Adipocyte (in vitro differentiated cells): ENCODE measurements at regions not wholly inside any gene's neighbourhood (a gene's known extent, or its start where the extent isn't known, plus 50 kb on each side); places are given as distances from the start of the nearest gene placed in this dataset.

ENCODE experiments used
- DNase-seq: peaks from one replicate; pipeline ENCODE4 v3.0.0-alpha.2; 2015; ENCODE audit warnings: low read depth
- H3K27me3 ChIP-seq: replicated peaks from 2 replicates; pipeline ENCODE4 v1.7.0; 2013; ENCODE audit warnings: mild to moderate bottlenecking, low read length, moderate library complexity; ENCODE audit not compliant: control insufficient read depth, insufficient read depth
- H3K36me3 ChIP-seq: 2 replicates; pipeline ENCODE4 v1.7.0; 2013; ENCODE audit warnings: low read length, mild to moderate bottlenecking, moderate library complexity; ENCODE audit not compliant: control insufficient read depth, insufficient read depth, severe bottlenecking
- H3K4me1 ChIP-seq: 2 replicates; pipeline ENCODE4 v1.7.0; 2013; ENCODE audit warnings: mild to moderate bottlenecking, low read length, moderate library complexity; ENCODE audit not compliant: control insufficient read depth, insufficient read depth
- H3K4me3 ChIP-seq: 2 replicates; pipeline ENCODE4 v1.7.0; 2013; ENCODE audit warnings: mild to moderate bottlenecking, low read length, moderate library complexity
- H3K9ac ChIP-seq: 2 replicates; pipeline ENCODE4 v1.7.0; 2013; ENCODE audit warnings: mild to moderate bottlenecking, low read length, moderate library complexity
- H3K9me3 ChIP-seq: 2 replicates; pipeline ENCODE4 v1.7.0; 2013; ENCODE audit warnings: mild to moderate bottlenecking, low read length, moderate library complexity; ENCODE audit not compliant: control insufficient read depth

DNA sequence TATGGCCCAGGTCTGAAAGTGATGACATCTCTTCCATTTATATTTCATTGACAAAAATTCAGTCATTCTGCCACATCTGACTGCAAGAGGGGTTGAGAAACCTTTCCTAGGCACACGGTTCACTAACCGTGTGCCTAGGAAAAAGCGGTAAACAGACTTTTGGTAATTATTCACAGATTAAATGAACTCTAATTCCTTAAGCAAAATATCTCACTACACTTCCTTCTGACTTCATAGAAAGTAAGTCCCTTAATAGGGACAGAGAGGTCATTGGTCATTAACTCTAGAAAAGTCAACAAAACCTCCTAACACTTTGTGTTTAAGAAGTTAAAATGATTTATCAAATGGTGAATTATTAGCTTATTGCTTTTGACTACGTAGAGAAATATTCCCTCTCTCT, 205.1 kb downstream of the PDHA2 start:
- Histone ChIP-seq H3K27me3 (no peaks in the 10 kb centered on the region), H3K9me3 (no peaks in the 10 kb centered on the region), H3K36me3 (no peaks in the 10 kb centered on the region), H3K9ac (no peak overlapping the region), H3K4me3 (no peak overlapping the region), H3K4me1 (no peaks in the 10 kb centered on the region)
- DNase-seq, result no peak

DNA sequence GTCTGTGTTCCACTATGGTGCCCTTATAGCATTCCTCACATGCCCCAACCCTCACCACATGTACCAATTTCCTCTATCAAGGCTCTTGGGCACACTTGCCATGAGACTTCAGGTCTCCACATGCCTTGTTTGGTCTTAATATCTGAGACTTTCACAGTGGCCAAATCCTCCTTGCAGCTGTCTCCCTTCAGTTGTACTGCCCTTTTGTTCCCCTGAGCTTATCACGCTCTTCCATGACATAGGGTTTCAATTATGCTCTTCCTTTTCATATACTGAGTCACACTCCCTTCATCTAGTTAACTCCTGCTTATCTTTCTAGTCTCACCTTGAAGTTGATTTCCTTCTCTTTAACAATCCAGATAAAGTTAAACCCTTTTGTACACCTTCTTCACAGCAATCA, 212.9 kb downstream of the PDHA2 start:
- no peaks in the 10 kb centered on the region for H3K4me1 ChIP-seq
- H3K9me3 ChIP-seq, result no peaks in the 10 kb centered on the region
- H3K9ac ChIP-seq, result no peak overlapping the region
- no peaks in the 10 kb centered on the region for H3K27me3 ChIP-seq
- no peak overlapping the region for H3K4me3 ChIP-seq
- DNase-seq, result peak; percentile 4
- no peaks in the 10 kb centered on the region for H3K36me3 ChIP-seq

- DNase-seq, result no peak
- no peaks in the 10 kb centered on the region for H3K4me1 ChIP-seq
Observed at GRCh38 chr4:96056346-96056934, 216.5 kb downstream of the PDHA2 start.

GRCh38 chr4:96063639-96064038, 223.7 kb downstream of the PDHA2 start:
- Histone ChIP-seq H3K36me3 (no peaks in the 10 kb centered on the region), H3K9ac (no peak overlapping the region), H3K4me3 (no peak overlapping the region), H3K9me3 (peaks cover 3% of the 10 kb centered on the region), H3K27me3 (no peaks in the 10 kb centered on the region), H3K4me1 (no peaks in the 10 kb centered on the region)
- peak; percentile 1 for DNase-seq

More at GRCh38 chr4:96056346-96056934, 216.5 kb downstream of the PDHA2 start:
- Histone ChIP-seq H3K36me3 (no peaks in the 10 kb centered on the region), H3K9ac (no peak overlapping the region), H3K9me3 (no peaks in the 10 kb centered on the region), H3K4me3 (no peak overlapping the region), H3K27me3 (no peaks in the 10 kb centered on the region)

- H3K9me3 ChIP-seq, result no peaks in the 10 kb centered on the region
- no peak overlapping the region for H3K9ac ChIP-seq
- no peaks in the 10 kb centered on the region for H3K36me3 ChIP-seq
- no peaks in the 10 kb centered on the region for H3K27me3 ChIP-seq
- DNase-seq, result no peak
- H3K4me3 ChIP-seq, result no peak overlapping the region
- H3K4me1 ChIP-seq, result no peaks in the 10 kb centered on the region
Observed at GRCh38 chr4:96073461-96073860, 233.6 kb downstream of the PDHA2 start.

DNA sequence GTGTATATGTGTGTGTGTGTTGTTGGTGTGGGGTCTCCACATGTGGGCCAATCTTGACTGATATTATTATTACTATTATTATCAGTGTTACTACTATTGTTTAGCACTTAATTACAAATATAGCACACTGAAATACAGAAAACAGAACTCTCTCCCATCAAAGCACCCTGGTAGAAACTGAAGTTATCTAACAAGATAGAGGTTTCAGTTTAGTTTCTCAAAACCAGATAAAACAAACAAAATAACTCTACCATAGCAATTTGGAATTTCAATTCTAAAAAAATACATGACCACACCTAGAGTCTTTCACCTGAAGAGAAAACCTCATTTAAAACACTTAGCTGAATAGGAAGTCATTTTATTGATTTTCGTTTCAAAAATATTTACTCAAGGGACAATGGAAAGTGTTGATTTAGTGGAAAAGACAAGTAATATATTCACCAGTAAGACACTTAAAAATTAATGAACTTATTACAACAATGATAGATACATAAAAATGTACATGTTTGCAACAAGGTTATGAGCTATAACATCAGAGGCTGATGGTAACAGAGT, 252.3 kb downstream of the PDHA2 start:
- Histone ChIP-seq H3K9me3 (no peaks in the 10 kb centered on the region), H3K4me3 (no peak overlapping the region), H3K4me1 (no peaks in the 10 kb centered on the region), H3K9ac (no peak overlapping the region), H3K36me3 (no peaks in the 10 kb centered on the region), H3K27me3 (no peaks in the 10 kb centered on the region)
- DNase-seq, result no peak

GRCh38 chr4:96093057-96093456, 253.2 kb downstream of the PDHA2 start:
- Histone ChIP-seq H3K9me3 (no peaks in the 10 kb centered on the region), H3K27me3 (no peaks in the 10 kb centered on the region), H3K9ac (no peak overlapping the region), H3K4me1 (no peaks in the 10 kb centered on the region), H3K4me3 (no peak overlapping the region), H3K36me3 (no peaks in the 10 kb centered on the region)
- no peak for DNase-seq

DNA sequence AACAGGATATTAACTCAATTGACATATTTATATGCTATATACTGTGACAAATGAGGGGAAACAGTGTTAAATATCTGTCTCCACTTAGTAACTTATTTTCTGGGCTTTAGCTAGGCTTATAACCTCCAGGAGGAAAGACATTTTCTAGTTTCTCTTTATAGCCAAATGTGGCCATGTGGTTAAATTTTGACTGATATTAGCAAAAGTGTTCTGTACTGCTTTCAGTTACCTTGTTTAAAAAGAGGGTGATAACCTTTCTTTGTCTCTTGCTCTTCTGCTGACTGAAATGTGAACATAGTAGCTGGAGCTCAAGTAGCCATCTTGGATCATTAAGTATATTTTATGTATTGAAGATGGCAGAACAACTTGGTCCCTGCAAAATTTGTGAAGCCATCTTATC, 253.7 kb downstream of the PDHA2 start:
- Histone ChIP-seq H3K4me3 (no peak overlapping the region), H3K27me3 (no peaks in the 10 kb centered on the region), H3K9ac (no peak overlapping the region), H3K4me1 (no peaks in the 10 kb centered on the region), H3K36me3 (no peaks in the 10 kb centered on the region), H3K9me3 (no peaks in the 10 kb centered on the region)
- DNase-seq, result no peak

DNA sequence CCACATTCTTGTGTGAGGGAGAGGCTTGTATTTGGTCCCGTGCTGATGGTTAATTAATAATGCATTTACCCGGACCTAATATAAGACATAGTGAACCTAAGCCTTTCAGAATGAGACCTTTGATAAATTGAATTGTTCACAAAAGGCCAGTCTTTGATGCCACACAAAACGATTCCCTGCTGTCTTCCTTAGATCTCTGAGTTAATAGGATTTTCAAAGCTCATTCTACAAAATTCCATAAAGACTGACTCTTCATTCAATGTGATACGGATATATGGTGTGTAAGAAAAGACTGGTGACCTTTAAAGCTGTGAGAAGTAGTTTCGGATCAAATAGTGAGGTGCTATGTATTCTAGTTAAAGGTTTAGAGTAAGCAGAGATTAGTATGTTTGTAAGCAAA, 254.3 kb downstream of the PDHA2 start:
- Histone ChIP-seq H3K4me3 (no peak overlapping the region), H3K9me3 (no peaks in the 10 kb centered on the region), H3K9ac (no peak overlapping the region), H3K27me3 (no peaks in the 10 kb centered on the region), H3K36me3 (no peaks in the 10 kb centered on the region), H3K4me1 (no peaks in the 10 kb centered on the region)
- DNase-seq, result no peak

DNA sequence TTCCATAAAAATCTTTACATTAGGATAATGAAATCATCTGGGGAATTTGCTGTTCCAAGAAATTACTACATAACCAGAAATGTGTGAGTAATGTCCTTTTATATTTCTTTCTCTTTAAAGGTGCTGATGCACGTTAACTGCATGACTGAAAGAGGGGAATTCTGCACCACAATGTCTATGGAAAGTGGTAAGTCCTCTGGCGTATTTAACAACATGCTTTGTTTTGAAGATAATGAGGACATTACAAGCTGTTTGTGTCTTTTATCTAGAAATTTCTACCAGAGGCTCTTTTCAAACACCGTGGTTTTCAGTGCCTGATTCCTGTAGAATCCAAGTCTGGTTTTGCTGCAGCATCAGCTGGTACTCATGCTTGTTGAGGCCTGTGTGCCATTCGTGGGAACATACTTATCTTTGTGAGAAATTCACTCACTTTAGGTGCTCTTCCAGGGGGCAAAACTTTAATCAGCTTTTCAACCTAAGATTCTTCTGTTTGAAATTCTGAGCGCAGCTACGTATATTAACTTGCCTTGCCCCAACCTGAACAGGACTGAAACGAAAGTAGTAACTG, 257.2 kb downstream of the PDHA2 start:
- H3K27me3 ChIP-seq, result no peaks in the 10 kb centered on the region
- no peak for DNase-seq
- no peaks in the 10 kb centered on the region for H3K4me1 ChIP-seq
- no peaks in the 10 kb centered on the region for H3K9me3 ChIP-seq
- H3K36me3 ChIP-seq, result no peaks in the 10 kb centered on the region
- no peak overlapping the region for H3K4me3 ChIP-seq
- no peak overlapping the region for H3K9ac ChIP-seq

- Histone ChIP-seq H3K4me3 (no peak overlapping the region), H3K27me3 (no peaks in the 10 kb centered on the region), H3K9me3 (no peaks in the 10 kb centered on the region), H3K9ac (no peak overlapping the region), H3K4me1 (no peaks in the 10 kb centered on the region), H3K36me3 (no peaks in the 10 kb centered on the region)
- no peak for DNase-seq
Observed at GRCh38 chr4:96097693-96098092, 257.8 kb downstream of the PDHA2 start.

- Histone ChIP-seq H3K27me3 (no peaks in the 10 kb centered on the region), H3K9me3 (no peaks in the 10 kb centered on the region), H3K9ac (no peak overlapping the region), H3K4me3 (no peak overlapping the region), H3K36me3 (no peaks in the 10 kb centered on the region), H3K4me1 (no peaks in the 10 kb centered on the region)
- no peak for DNase-seq
Observed at GRCh38 chr4:96099031-96099430, 259.1 kb downstream of the PDHA2 start.
